Midbrain (tissue), 1 donor: ENCODE measurements at regions not wholly inside any gene's neighbourhood (a gene's known extent, or its start where the extent isn't known, plus 50 kb on each side); places are given as distances from the start of the nearest gene placed in this dataset.
"Not testable (repeated sequence)": the region's sequence is repeated elsewhere in the genome, so short reads cannot be mapped to it uniquely, and the experiment has no call there.

Source experiments
- DNase-seq: peaks from one replicate; lab custom pipeline; 2025; lab: John Stamatoyannopoulos, UW

DNA sequence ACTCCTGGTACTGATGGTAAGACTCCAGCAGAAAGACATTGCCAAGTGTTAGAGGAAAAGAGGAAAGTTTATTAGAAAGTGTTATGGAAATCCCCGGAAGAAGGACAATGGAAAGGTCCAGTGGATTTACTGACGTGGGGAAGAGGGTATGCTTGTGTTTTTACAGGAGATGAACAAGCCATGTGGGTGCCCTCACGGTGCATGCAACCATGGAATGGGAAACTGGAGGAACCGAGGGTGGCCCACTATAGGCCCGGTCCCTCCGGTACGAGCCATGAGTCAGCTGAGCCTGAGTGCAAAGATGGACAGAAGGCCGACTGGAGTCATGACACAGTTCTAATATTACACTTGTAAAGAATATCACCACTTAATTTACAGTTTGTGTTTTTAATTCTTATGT lies 123.3 kb upstream of the ZCCHC13 start:
- no peak for DNase-seq

DNA sequence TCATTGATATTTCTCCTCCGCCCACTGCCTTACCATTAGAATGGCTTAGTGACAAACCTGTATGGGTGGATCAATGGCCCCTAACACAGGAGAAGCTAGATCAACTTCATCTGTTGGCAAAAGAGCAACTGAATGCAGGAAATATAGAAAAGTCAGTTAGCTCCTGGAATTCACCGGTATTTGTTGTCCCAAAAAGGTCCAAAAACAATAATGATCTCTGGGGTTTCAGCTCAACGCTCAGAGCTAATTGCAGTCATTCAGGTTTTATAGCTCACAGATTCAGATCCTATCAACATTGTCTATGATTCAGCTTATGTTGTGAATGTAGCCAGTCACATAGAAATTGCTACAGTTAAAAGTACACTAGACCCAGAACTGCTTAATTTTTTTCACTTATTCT lies 124.0 kb upstream of the ZCCHC13 start:
- DNase-seq = no peak

DNA sequence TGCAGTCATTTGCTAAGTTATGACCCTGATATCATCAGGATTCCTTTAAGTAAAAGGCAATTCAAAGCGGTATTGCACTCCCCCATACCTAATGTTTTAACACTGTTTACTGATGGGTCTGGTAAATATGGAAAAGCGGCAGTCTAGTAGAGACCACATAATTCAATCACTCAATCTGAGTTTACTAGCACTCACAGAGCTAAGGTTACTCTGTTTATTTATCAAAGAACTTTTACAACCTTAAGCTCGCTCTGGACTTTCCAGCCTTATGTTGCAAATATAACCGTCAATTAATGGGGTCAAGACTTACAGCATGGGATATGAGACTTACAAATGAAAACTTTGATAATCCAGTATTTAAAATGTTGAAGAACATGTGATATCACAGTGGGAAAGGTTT lies 124.5 kb upstream of the ZCCHC13 start:
- DNase-seq = no peak

DNA sequence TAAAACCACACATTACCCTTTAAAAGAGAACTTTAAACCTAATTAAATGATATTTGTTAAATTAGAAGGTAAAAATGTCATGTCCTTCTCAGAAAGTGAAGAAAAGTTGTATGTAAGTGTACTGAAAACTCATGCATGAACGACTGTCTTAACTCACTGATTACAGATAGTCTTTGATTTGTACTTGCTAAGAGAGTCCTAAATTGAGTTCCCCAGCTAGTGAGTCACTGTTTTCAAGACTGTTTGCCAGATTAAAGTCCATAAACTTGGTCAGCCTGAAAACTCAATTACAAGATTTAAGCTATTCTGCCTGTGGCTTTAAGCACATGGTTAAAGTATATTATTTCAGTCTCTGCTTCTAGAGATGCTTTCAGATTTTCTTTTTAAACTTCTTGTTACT lies 124.9 kb upstream of the ZCCHC13 start:
- no peak for DNase-seq

DNA sequence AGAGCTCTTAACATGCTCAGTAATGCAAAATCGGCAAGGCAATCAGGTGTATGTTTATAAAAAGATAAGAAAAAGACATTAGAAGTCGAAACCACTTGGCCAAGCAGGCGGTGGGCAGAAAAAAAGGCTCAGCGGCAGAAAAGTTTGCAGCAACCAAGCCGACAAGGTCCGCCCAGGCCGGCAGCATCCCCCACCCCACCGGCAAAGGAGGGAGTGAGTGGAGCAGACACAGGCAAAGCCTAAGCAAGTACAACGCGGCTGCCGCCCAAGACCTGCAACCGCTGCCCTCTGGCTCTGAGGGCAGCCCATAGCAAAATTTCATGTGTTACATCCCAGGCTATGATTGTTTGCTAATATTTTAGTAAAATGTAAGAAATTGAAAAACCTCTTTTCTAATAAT lies 125.4 kb upstream of the ZCCHC13 start:
- DNase-seq = no peak

DNA sequence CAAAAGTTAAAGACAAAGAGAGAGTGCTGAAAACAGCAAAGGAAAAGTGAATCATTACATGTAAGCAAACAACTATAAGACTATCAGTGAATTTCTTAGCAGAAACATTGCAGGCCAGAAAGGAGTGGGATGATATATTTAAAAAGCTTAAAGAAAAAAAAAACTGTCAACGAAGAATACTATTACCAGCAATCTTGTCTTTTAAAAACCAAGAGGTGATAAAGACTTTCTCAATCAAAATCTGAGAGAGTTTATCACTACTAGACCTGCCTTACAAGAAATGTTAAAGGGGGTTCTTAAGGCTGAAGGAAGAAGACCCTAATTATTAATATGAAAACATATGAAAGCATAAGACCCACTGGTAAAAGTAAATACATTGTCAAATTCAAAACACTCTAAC lies 132.5 kb upstream of the ZCCHC13 start:
- no peak for DNase-seq

DNA sequence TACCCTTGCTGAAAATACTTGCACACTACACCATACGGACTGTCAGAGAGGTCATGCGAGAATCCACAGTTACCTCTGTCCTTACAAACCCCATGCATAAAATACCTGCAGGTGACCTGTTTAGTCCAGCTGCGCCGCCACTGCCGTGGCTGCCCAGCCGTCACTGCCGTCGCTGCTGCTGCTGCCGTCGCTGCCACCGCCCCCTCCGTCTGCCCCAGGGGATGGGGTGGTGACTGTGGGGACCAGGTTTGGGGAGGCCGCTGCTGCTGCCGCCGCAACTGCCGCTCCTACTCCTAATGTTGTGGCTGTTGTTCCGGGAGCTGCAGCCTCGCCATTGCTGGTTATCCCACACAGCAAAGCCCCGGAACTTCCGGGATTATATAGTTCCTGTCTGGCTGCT lies 141.8 kb upstream of the ZCCHC13 start:
- no peak for DNase-seq

DNA sequence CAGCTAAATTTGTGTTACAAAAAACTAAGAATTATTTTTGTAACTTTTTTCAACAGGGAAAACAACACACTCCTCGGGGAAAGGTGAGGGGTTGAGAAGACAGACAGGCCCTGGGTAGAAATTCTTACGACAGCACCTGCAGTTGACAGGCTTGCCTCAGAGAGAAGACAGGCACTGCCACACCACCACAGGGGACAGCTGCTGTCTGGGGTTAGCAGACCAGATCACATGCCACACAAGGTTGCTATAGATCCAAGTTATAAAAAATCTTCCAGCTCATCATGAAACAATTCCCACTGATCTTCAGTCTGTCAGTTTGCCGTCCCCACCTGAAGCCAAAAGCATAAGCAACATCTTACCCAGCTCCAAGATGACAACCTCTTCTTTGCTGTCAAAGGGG lies 143.2 kb upstream of the ZCCHC13 start:
- DNase-seq = no peak

DNA sequence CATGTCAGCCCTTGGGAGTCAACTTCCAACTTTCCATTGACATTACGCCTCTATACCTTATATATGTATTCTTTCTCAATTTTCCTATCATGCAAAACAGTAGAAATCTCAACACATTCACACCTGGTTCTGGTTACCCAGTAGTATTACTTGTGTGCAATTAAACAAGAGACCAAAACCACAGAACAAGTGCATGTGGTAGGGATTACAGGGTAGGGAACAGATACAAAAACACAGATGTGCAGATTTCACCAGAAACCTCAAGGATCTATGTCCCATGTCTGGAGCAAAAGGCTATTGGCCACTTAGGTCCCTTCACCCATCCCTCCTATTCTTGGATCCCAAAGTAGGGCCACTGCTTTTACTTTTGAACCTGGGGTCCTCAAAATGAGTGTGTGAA lies 143.6 kb upstream of the ZCCHC13 start:
- no peak for DNase-seq

DNA sequence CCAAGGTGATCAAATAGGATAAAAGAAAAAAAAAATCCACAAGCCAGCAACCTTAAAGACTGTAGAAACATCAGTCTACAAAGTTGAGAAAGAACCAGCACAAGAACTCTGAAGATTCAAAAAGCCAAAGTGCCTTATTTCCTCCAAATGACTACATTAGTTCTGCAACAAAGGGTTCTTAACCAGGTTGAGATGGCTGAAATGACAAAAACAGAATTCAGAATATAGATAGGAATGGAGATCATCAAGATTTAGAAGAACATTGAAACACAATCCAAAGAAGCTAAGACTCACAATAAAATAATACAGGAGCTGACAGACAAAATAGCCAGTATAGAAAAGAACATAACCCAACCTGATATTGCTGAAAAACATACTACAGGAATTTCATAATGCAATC lies 156.5 kb upstream of the ZCCHC13 start:
- DNase-seq = no peak

DNA sequence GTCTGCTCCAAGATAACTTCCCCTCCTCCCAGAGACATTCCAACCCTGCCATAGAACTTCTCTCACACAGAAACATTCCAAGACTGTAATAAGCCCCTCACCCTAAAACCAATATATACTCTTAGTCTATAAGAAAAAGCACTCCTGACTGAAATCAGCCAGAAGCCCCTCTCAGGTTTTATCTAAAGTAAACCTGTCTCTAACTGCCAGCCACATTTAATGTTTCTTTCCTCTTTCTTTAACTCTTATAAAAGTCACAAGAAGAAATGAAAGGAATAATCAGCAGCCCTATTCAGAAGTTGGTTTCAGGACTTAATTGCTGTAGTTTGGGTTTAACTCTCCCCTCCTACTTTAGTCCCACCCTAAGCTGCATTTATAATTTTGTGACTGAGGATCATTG lies 165.0 kb upstream of the ZCCHC13 start:
- no peak for DNase-seq

DNA sequence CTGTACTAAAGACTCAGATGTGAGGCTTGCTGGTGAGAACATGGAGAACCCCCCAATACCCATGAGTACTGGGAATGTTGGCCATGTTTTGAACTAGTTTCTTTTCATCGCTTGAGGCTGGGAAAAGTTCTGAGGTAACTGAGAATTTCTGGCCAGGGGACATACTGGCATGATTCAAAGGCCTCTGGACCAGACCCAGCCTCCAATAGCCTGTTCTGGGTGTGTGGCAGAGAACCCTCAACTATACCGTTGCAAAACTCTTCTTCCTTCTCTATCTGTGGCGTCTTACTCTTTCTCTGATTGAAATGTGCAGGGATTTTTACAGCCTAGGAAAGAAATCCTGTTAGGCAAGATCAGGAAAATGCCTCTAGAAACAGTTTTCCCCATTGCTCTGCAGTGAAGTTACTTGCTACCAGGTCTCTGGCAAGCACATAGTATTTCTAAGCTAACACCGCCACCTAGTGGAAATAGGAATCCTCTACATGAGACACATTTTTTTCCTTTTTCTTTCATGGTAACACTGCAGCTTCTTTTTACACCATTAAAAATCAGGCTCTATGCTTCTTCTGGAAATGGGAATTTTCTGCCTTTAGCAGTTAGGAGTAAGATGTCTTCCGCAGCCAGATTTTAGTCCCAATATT lies 170.7 kb upstream of the ZCCHC13 start:
- DNase-seq = peak; percentile 82

DNA sequence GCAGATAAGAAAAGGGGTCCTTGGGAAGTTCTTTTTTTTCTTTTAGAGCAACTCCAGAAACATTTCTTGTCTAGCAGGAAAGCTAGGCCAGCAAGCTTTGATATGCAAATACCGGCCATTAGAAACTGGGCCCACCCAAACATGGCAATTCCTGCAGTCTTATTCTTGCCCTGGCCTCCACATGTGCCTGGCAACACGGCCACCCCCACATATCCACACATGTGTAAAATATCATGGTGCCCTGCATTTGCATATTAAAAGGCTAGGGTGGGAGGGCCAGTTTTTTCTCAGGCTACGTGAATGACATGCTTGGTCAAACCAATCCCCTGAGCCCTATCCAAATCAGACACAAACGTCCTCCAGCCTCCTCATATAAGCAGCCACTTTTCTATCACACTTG lies 171.7 kb upstream of the ZCCHC13 start:
- DNase-seq = no peak

DNA sequence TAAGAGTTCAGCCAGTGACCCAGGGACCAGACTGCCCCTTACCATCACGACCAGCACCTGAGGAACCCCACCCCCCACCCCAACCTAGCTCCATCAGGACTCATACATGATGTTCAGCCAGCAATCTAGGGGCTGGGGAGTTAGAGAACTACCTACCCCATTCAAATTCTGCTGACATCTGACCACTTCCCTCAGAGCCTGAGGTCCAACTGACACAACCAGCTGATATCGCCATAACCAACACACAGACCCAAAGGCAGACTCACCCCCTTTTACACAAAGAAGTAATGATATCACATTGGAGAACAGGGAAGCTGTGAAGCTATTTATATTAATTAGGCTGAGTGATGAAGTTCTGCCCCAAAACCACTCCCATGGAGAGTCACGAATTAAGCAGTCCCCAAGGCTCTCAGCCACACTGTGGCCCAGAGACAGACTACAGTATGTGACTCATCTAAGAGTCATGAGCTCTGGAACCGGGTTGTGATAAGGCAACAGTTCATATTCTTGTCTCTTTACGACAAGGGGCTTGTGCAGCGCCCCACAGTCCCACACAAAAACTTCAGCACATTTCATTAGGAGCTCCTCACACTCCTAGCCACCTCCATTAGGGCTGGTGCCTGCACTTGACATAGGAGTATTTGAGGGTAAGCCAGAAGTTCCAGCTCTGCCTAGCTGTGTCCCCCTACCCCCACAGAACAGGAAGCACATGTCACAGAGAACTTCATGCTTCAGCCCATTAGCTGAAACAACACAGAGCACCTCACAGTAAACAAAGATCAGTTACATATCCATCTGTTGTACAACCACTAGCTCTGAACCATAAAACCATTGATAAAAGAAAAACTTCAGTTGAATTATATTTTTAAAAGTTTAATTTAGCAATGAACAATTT lies 184.7 kb upstream of the ZCCHC13 start:
- no peak for DNase-seq

DNA sequence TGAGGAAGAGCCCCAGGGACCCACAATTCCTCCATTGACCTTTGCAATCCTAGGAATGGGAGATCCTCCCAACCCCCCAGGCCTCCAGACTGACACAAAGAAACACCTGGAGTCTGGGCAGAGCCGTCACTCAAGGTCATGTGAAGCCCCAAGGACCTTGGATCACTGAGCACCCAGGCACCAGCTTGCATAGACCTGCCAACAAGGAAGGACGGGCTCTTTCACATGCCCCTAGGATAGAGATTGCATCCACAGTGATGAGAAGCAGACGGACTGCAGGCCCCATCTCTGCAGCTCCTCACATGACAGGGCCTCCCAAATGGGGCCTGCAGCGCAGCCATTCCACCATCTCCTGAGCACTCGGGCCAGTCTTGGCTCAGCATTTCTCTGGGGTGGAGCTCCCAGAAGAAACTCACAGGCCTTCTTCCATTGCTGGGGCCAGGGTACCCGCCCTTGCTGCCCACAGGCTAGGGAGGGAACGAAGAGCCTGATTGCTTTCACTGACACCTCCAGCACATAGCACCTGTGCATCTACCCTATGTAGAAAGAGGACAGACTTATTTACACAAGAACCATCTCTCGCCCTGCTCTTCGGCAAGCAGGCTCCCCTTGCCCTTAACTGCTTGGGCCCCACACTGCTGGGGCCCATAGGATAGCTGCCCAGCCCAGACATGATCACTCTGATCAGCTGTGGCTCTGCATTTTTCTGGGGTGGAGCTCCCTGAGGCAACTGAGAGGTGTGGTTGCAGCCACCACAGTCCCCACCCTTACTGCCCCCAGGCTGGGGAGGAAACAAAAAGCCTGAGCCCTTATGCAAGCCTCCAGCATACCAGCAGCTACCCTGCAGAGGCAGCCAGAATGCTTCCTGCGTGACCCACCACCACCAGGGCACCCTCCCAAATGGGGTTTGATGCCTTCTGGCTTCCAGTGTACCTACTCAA lies 185.7 kb upstream of the ZCCHC13 start:
- DNase-seq = no peak

DNA sequence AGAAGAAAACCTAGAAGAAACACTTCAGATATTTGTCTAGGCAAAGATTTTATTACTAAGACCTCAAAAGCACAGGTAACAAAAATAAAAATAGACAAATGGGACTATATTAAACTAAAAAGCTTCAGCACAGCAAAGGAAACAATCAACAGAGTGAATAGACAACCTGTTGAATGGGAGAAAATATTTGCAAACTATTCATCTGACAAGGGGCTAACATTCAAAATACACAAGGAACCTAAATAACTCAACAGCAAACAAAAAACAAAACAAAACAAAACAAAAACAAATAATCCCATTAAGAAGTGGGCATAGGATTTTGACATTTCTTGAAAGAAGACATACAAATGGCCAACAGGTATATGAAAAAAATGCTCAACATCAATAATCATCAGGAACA lies 192.7 kb upstream of the ZCCHC13 start:
- DNase-seq = no peak

DNA sequence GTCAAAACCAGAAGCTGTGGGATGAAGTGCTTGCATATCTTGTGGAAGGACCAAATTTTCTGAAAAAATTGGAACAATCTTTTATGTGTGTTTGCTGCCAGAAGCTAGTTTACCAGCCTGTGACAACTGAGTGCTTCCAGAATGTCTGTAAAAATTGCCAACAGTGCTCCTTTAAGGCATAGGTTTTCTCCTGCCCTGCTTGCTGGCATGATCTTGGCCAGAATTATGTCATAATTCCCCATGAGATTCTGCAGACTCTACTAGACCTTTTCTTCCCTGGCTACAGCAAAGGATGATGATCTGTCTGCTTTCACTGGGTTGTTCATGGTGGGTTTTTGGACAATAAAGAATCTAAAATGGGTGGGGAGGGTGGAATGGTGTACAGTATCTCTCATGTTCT lies 196.3 kb upstream of the ZCCHC13 start:
- no peak for DNase-seq

DNA sequence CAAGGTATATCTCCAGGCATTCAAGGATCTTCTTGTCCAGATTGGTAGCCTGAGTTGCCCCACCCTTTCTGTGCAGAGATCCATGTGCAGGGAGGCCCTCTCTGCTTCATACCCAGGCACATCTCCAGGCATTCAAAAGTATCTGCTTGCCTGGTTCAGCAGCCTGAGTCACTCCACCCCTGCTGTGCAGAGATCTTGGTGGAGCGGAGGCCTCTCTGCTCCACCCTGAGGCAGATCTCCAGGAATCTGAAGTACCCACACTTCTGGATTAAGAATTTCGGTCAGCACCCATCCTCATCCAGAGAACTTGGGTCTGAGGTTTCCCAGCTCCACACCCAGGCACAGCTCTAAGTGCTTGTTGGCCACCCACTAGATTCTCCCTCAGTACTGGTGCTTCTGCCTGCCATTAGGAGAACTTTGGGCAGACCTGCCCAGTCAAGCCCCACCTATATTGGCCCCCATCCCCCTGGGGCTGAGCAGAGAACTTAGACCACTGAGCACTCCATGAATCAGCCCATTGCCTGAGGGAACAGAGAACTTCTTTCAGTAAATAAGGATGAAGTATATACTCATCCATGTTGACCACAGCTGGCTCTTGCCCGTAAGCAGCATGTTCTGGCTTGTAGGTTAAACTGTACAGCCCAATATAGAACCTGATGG lies 199.5 kb upstream of the ZCCHC13 start:
- DNase-seq = no peak

DNA sequence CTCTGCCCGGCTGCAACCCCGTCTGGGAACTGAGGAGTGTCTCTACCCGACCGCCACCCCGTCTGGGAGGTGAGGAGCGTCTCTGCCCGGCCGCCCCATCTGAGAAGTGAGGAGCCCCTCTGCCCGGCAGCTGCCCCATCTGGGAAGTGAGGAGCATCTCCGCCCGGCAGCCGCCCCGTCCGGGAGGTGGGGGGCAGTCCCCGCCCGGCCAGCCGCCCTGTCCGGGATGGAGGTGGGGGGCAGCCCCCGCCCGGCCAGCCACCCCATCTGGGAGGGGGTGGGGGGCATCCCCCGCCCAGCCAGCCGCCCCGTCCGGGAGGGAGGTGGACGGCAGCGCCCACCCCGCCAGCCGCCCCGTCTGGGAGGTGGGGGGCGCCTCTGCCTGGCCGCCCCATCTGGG lies 205.6 kb upstream of the ZCCHC13 start:
- not testable (repeated sequence) for DNase-seq

DNA sequence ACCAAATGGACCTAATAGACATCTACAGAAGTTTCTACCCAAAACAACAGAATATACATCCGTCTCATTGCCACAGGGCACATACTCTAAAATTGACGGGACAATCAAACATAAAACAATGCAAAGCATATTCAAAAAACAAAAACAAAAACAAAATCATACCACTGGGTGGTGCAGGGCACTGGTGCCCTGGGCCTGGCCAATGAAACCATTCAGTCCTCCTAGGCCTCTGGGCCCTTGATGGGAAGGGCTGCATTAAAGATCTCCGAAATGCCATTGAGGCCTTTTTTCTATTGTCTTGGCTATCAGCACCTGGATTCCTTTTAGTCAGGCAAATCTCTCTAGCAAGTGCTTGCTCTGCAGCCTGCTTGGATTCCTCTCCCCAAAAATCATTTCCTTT lies 213.9 kb upstream of the ZCCHC13 start:
- DNase-seq = no peak

DNA sequence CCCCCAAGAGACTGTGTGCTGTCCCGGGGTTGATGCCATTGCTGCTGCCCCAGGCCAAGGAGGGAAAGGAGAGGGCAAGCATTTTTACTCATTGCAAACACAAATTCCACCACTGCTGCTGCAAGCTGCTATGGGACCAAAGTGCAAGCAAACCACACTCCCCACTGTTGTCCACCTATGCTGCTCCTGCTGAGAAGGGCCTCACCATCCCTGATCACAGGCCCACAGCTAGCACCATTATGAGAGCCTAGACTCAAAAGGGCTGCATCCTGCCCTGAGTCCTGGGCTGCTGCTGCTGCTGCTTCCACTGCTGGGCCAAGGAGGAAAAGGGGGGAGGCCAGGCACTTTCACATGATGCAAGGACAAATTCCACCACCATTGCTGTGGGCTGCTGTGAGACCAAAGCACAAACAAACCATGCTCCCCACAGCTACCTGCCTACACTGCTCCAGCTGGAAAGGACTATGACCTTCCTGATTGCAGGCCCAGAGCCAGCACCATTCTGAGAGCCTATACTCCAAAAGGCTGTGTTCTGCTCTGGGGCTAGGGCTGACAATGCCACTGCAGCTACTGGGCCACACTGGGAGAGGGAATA lies 218.2 kb upstream of the ZCCHC13 start:
- no peak for DNase-seq

DNA sequence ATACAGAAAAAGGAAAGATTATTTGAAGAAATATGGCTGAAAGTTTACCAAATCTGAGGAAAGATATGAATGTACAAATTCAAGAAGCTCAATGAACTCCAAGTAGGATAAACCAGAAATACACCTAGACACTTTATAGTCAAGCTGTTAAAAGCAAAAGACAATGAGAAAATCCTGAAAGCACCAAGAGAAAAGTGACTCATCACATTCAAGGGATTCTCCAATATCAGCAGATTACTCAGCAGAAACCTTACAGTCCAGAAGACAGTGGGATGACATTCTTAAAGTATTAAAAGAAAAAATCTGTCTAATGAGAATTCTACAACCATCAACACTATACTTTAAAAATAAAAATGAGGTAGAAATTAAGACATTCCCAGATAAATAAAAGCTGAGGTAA lies 223.8 kb upstream of the ZCCHC13 start:
- no peak for DNase-seq
